AG04449 (cell line): ENCODE measurements at regions not wholly inside any gene's neighbourhood (a gene's known extent, or its start where the extent isn't known, plus 50 kb on each side); places are given as distances from the start of the nearest gene placed in this dataset.

ENCODE experiments used
- CTCF ChIA-PET: fragments of 350-600 bp; formaldehyde crosslinking; extraction: SDS; loops from one replicate; lab custom pipeline; 2021; ENCODE audit warnings: antibody characterized with exemption; lab: Yijun Ruan, JAX
- POLR2A ChIA-PET: fragments of 400-600, 350-600 bp; formaldehyde crosslinking; extraction: SDS; loops from one replicate; lab custom pipeline; 2020; ENCODE audit warnings: antibody characterized with exemption, inconsistent platforms; lab: Yijun Ruan, JAX
- DNase-seq: peaks from one replicate; pipeline ENCODE4 v3.0.0-alpha.2; 2010; ENCODE audit warnings: low read depth, low spot score
- H3K4me3 ChIP-seq: 2 replicates; pipeline ENCODE4 v1.5.1; 2011; ENCODE audit warnings: low read depth, mild to moderate bottlenecking, control low read depth, low read length
- TF ChIP-seq, protein P1 (sequence below): IDR thresholded peaks from one replicate; pipeline ENCODE4 v1.5.1; 2011; ENCODE audit warnings: mild to moderate bottlenecking, moderate library complexity, low read length, control low read depth, inconsistent platforms; ENCODE audit not compliant: insufficient read depth; ENCODE audit errors: missing control alignments

DNA sequence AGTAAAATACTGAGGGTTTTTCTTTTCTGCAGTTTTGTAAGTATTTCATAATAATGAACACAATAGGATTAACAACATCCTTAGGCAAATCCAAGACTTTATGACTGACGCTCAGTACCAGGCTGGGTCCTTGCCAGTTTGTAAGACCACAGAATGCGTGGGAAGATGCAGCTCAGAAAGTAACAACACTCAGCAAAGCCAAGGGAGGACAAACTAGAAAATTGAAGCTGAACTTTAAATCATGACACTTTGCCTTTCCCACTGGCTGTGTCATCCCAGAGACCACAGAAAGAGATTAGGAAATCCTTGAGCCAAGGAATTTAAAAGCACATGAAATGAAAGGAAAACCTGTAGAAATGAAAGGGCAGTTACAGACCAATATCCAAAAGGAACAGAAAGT, 426.3 kb upstream of the CHRM3 start:
- no peak for DNase-seq
- H3K4me3 ChIP-seq, result no peak overlapping the region
- ChIA-PET POLR2A (no interaction called here), CTCF (no interaction called here)
- TF ChIP-seq, protein P1, sequence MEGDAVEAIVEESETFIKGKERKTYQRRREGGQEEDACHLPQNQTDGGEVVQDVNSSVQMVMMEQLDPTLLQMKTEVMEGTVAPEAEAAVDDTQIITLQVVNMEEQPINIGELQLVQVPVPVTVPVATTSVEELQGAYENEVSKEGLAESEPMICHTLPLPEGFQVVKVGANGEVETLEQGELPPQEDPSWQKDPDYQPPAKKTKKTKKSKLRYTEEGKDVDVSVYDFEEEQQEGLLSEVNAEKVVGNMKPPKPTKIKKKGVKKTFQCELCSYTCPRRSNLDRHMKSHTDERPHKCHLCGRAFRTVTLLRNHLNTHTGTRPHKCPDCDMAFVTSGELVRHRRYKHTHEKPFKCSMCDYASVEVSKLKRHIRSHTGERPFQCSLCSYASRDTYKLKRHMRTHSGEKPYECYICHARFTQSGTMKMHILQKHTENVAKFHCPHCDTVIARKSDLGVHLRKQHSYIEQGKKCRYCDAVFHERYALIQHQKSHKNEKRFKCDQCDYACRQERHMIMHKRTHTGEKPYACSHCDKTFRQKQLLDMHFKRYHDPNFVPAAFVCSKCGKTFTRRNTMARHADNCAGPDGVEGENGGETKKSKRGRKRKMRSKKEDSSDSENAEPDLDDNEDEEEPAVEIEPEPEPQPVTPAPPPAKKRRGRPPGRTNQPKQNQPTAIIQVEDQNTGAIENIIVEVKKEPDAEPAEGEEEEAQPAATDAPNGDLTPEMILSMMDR, result no peak

DNA sequence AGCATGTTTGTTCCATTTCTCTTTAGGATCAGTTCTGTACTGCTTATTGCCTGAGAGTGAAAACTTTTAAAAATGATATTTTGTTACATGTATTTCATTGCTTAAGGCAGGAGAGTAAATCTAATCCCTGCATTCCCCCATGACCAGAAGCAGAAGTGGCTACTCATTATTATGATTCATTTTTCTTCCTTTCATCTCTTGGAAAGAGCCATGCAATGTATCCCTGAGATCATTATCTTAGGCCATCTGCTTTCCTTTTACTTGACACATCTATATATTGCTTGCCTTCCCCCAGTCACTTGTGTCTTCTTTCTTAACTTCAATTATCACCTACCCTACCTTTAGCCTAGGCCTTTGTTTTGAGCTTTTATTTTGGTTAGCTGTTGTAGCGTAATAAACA, 430.4 kb upstream of the CHRM3 start:
- ChIA-PET POLR2A (no interaction called here), CTCF (interaction anchor here (1.4 to 1.6 kb wide), 2 partner anchors 704 to 1092 kb away, joined by 3 to 5 read pairs; no protein-coding TSS in a partner anchor)
- H3K4me3 ChIP-seq, result no peak overlapping the region
- TF ChIP-seq, protein P1, result no peak
- no peak for DNase-seq

DNA sequence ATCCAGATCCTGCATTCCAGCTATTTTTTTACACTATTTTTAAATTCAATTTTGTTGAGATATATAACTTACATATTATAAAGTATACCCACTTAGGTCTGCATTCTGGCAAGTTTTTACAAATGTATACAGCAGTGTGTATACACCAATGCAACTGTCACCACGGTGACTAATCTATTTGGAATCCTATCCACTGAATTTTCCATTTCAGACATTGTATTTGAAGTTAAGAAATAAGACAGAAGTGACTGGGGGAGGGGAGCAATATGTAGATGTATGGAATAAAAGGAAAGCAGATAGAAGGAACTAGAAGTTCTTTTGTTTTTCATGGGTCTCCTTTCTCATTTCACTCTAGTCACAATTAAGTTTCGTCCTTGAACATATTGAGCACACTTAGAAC, 431.5 kb upstream of the CHRM3 start:
- TF ChIP-seq, protein P1, result no peak
- POLR2A ChIA-PET, result no interaction called here
- DNase-seq, result no peak
- no peak overlapping the region for H3K4me3 ChIP-seq
- CTCF ChIA-PET, result no interaction called here

DNA sequence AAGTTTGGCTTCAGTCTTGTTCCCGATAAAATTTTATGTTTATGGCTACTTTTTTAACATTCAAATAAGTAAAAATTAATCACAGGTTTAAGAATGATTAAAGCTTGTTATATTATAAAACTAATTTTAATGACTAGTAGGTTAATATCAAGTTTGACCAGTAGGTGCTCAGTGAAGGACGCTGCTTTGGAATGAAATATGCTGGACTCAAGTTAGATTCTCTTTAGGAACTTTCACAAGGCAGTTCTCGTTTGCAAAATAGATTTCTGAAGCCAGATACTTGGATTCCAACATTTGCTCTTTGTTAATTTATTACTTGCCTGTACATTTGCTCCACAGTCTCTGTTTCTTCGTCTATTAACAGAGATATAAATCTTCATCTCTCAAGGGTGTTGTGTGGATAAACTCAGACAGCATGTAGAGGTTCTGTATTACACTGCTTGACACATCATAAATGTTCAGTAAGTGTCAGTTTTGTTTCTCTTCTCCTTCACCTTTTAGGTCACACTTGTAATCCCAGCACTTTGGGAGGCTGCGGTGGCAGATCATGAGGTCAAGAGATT, 432.8 kb upstream of the CHRM3 start:
- TF ChIP-seq, protein P1, result no peak
- POLR2A ChIA-PET, result no interaction called here
- DNase-seq, result no peak
- CTCF ChIA-PET, result interaction anchor here (0.6 to 4.0 kb wide), 6 partner anchors 137 to 1147 kb away, joined by 3 to 20 read pairs (median 10); no protein-coding TSS in a partner anchor
- no peak overlapping the region for H3K4me3 ChIP-seq

DNA sequence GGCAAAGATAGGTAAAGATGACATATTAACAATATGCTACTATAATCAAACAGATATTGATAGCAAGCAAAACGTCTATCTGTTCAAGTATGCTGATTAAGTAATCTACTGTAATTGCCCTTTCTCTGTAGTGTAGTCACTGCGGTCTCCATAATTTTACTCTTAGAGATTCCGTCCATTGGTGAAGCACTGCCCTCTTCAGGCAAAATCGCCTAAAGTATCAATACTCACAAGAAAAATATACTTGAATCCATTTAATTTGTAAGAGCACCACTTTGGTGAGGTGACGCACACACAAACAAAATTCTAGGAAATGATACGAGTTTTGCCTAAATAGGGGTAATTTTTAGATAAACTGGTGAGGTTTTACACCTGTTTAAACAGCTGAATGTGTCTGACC, 434.6 kb upstream of the CHRM3 start:
- TF ChIP-seq, protein P1, result peak; percentile 28
- no peak overlapping the region for H3K4me3 ChIP-seq
- ChIA-PET POLR2A (no interaction called here), CTCF (interaction anchor here (1.2 to 4.0 kb wide), 5 partner anchors 697 to 1145 kb away, joined by 4 to 20 read pairs (median 11); no protein-coding TSS in a partner anchor)
- no peak for DNase-seq

DNA sequence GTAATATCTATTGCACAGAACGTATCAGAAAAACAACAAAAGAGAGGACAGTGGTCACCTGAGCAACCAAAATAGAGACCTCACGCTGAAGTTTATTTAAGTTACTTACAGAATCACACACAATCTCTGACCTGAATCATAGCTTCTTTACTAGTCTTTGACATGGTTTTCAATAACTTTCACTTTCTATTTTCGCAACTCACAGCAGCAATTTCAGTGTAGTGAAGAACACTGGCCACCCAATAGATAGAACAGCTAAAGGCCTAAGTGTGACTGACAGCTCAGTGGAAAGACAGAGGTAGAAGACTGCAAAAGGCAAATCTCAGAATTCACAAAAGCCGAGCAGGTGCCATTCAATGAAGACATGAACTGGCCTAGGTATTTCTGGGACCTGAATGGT, 435.6 kb upstream of the CHRM3 start:
- no peak for DNase-seq
- ChIA-PET POLR2A (no interaction called here), CTCF (interaction anchor here (1.0 to 4.0 kb wide), 4 partner anchors 11 to 1144 kb away, joined by 3 to 20 read pairs (median 4); no protein-coding TSS in a partner anchor)
- TF ChIP-seq, protein P1, result no peak
- H3K4me3 ChIP-seq, result no peak overlapping the region
